GM12874 (cell line): ENCODE measurements at regions not wholly inside any gene's neighbourhood (a gene's known extent, or its start where the extent isn't known, plus 50 kb on each side); places are given as distances from the start of the nearest gene placed in this dataset.

Source experiments
- TF ChIP-seq, protein P1 (sequence below): IDR thresholded peaks from 2 replicates; pipeline ENCODE4 v1.5.1; 2011; ENCODE audit warnings: low read depth, mild to moderate bottlenecking, control low read depth, low read length, moderate library complexity; ENCODE audit not compliant: insufficient read depth

DNA sequence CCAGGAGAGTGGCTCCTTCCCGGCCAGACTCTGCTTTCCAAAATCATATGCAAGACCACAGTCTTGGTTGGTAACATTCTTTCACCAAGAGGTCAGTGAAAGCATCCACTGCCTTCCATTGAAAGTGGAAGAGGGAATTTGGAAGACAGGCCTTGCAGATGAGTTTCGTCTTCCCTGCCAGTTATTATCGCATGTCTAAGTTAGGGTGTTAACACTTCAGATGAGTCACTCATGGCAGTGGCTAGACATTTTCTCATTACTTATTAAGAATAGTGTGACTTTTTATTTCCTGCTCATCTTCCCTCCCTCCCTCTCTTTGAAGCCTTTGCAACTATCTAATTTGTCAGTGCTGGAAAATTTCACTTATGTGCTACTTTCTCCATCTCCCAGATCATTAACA is 102.9 kb upstream of the EPB41L3 start:
- TF ChIP-seq, protein P1, sequence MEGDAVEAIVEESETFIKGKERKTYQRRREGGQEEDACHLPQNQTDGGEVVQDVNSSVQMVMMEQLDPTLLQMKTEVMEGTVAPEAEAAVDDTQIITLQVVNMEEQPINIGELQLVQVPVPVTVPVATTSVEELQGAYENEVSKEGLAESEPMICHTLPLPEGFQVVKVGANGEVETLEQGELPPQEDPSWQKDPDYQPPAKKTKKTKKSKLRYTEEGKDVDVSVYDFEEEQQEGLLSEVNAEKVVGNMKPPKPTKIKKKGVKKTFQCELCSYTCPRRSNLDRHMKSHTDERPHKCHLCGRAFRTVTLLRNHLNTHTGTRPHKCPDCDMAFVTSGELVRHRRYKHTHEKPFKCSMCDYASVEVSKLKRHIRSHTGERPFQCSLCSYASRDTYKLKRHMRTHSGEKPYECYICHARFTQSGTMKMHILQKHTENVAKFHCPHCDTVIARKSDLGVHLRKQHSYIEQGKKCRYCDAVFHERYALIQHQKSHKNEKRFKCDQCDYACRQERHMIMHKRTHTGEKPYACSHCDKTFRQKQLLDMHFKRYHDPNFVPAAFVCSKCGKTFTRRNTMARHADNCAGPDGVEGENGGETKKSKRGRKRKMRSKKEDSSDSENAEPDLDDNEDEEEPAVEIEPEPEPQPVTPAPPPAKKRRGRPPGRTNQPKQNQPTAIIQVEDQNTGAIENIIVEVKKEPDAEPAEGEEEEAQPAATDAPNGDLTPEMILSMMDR, result no peak

DNA sequence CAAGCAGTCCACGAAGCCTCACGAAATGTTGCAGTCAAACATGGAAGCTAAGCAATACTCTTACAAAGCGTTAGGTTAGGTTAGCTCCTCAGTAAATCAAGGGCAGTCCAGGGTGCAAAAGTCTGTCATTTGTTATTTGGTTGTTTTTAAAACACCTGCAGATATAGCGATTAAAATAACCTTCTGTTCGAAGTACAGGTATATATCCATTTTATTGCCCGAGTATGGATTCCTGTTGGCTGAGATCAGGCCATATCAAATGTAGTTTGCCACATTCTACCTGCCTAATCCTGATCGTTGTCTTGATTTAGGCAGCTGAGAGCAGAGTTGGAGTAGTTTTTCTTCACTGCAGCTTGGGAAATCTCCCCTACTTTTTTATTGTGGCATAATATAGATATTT is 99.5 kb upstream of the EPB41L3 start:
- TF ChIP-seq, protein P1, result no peak

DNA sequence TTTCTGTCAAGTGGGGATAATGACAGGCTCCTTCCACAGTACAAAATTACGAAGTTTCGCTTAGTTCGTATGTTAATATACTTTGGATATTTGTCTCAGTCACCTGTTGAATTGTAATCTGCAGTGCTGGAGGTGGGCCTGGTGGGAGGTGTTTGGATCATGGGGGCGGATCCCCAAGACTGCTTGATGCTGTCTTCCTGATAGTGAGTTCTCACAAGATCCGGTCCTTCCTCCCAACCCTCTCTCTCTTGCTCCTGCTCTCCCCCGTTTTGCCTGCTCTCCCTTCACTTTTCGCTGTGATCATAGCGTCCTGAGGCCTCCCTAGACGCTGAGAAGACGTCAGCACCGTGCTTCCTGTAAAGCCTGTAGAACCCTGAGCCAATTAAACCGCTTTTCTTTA is 97.1 kb upstream of the EPB41L3 start:
- TF ChIP-seq, protein P1, result no peak

DNA sequence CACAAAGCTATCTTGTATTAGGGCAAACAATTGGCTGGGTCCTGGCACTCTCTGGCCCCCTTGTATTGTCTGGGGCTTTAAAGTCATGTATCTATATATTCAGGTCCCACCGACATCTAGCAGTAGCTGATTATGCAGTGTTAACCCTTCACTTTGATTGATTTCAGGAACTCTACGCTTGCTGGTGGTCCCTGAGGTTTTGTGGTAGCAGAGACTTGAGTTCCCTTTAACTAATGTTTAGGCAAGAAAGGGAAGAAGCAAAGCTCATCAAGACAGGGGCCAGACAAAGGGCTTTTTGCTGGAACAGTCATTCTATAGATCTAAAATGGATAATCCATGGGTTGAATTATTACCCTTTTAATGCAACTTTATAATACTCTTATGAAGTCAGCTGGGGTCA is 95.3 kb upstream of the EPB41L3 start:
- TF ChIP-seq, protein P1, result no peak

DNA sequence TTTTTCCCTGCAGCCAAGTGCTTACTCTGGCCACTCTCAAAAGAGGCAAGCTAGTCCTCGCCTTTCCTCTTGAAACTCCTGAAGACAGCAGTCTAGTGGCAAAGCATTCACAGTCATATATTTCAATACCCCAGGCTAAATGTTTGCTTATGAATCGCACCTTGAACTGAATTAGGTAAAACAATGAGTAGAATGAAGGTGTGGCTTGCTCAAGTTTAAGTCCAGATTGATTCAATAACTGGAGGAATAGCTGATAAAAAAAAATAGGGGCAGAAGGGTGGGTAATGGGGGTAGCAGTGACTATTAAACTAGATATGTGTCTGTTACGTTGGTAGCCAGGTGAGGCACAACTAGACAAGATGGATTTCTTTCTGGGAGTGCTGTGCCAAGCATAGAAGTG is 88.2 kb upstream of the EPB41L3 start:
- TF ChIP-seq, protein P1, result no peak

DNA sequence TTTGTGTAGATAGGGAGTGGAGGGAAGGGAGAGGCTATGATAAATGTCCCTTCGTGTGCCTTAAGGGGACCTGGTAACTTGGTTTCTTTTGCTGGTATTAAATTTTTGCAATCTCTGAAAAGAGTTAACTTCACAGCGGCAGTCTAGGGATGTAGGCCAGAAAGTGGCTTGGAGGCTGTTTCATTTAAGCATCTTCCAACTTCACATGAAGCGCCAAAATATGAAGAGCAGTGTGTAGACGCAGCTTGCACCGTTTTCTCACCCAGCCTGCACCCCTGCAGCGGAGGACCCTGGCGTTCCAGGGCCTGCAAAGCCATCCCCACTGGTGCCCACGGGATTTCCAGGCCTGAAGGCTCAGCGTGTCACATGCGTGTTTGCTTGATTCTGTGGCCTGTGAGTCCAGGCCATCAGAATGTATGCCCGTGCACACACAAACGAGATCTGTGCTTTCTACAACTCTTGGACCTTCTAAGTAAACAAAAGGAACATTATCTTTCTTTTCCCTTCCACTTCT is 87.2 kb upstream of the EPB41L3 start:
- TF ChIP-seq, protein P1, result no peak

DNA sequence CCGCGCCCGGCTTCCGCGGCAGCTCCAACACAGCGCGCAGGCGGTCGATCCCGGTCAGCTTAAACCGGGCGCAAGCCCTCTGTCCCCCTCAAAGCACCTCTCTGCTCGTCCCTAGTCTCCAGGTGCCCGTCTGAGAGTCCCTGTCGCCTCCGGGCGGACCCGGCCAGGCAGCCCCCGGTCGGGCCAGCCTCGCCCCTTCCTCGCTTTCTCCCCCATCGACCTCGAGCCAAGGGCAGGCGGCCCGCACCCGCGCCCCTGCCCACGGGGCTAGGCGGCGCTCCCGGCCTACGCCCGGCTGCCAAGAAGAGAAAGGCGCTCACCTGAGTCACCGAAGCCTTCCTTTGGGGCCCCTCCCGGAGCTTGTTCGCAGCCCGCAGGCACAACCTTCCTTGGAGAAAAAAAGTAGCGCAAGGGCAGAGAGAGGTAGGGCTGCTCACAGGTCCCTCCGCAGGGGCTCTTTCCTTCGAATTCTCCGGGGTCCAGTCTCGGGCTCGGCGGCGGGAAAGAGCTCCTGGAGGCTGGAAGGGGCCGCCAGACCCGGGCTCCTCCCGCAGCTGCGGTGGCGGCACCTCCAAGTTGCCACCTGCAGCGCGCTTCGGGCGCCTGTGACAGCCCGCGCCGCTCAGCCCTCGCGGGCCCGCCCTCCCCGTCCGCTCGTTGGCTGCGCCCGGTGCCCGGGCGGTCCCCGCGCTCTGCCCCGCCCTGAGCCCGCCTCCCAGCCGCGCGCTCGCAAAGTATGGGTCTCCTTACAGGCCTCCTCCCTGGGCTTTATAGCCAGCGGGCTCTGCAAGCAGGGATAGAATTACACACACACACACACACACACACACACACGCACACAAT is 86.5 kb upstream of the EPB41L3 start:
- TF ChIP-seq, protein P1, result no peak
